ENCODE measurements at regions not wholly inside any gene's neighbourhood (a gene's known extent, or its start where the extent isn't known, plus 50 kb on each side); places are given as distances from the start of the nearest gene placed in this dataset.

GRCh38 chr2:71925268-71926088, 222.2 kb downstream of the CYP26B1 start:
- TF ChIP-seq, protein P1, sequence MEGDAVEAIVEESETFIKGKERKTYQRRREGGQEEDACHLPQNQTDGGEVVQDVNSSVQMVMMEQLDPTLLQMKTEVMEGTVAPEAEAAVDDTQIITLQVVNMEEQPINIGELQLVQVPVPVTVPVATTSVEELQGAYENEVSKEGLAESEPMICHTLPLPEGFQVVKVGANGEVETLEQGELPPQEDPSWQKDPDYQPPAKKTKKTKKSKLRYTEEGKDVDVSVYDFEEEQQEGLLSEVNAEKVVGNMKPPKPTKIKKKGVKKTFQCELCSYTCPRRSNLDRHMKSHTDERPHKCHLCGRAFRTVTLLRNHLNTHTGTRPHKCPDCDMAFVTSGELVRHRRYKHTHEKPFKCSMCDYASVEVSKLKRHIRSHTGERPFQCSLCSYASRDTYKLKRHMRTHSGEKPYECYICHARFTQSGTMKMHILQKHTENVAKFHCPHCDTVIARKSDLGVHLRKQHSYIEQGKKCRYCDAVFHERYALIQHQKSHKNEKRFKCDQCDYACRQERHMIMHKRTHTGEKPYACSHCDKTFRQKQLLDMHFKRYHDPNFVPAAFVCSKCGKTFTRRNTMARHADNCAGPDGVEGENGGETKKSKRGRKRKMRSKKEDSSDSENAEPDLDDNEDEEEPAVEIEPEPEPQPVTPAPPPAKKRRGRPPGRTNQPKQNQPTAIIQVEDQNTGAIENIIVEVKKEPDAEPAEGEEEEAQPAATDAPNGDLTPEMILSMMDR (IDR thresholded peaks at IDR 0.05; ENCODE audit: poor library complexity) = no peak
- no peak for TF ChIP-seq EZH2 (IDR thresholded peaks at IDR 0.05; ENCODE audit: borderline replicate concordance)

All from hepatocyte (in vitro differentiated cells).